Heart left ventricle (tissue), 16 donors: ENCODE measurements at regions not wholly inside any gene's neighbourhood (a gene's known extent, or its start where the extent isn't known, plus 50 kb on each side); places are given as distances from the start of the nearest gene placed in this dataset.

Source experiments
- ATAC-seq, 4 donors: fragments of 200-7000 bp; cut with Tn5 transposase; one replicate each; pipeline ENCODE4 v1.9.1; 2020 to 2022; ENCODE audit warnings: moderate library complexity in 4 of 4, mild to moderate bottlenecking in 3 of 4, moderate number of reproducible peaks in 1 of 4
- DNase-seq, 5 donors: peaks; one replicate each; pipeline ENCODE4 v3.0.0-alpha.2; 2020
- H3K27ac ChIP-seq, 12 donors: fragments of 200-600 bp; sonication (generic) in 4 of 12; one replicate each; pipeline versions ENCODE4 v1.5.0 to v1.8.0; 2016 to 2022; ENCODE audit warnings: mild to moderate bottlenecking in 2 of 12
- H3K27me3 ChIP-seq, 9 donors: fragments of 200-600 bp; sonication (generic) in 2 of 9; one replicate each; pipeline versions ENCODE4 v1.5.1 to v1.8.0; 2016 to 2022; ENCODE audit warnings: mild to moderate bottlenecking in 3 of 9
- H3K36me3 ChIP-seq, 9 donors: fragments of 200-600 bp; sonication (generic) in 2 of 9; one replicate each; pipeline versions ENCODE4 v1.5.0 to v1.8.0; 2018 to 2022; ENCODE audit warnings: mild to moderate bottlenecking in 2 of 9
- H3K4me1 ChIP-seq, 12 donors: fragments of 200-600 bp; sonication (generic) in 4 of 12; one replicate each; pipeline versions ENCODE4 v1.5.0 to v1.8.0; 2016 to 2022; ENCODE audit warnings: mild to moderate bottlenecking in 3 of 12
- H3K4me3 ChIP-seq, 12 donors: fragments of 200-600 bp; sonication (generic) in 4 of 12; one replicate each; pipeline versions ENCODE4 v1.5.0 to v1.8.0; 2017 to 2022; ENCODE audit warnings: mild to moderate bottlenecking in 9 of 12, moderate library complexity in 4 of 12
- H3K9me3 ChIP-seq, 12 donors: fragments of 200-600 bp; sonication (generic) in 4 of 12; one replicate each; pipeline versions ENCODE4 v1.5.0 to v1.8.0; 2016 to 2022; ENCODE audit warnings: mild to moderate bottlenecking in 1 of 12
- CTCF ChIP-seq, 12 donors: fragments of 200-600 bp; sonication (generic) in 4 of 12; IDR thresholded peaks; one replicate each; pipeline versions ENCODE4 v1.5.0 to v1.8.0; 2018 to 2022; ENCODE audit warnings: antibody characterized with exemption in 12 of 12, mild to moderate bottlenecking in 5 of 12
- POLR2A ChIP-seq, 2 donors: fragments of 450-650 bp; IDR thresholded peaks; one replicate each; pipeline ENCODE4 v1.6.1; 2017; ENCODE audit warnings: antibody characterized with exemption in 2 of 2, mild to moderate bottlenecking in 2 of 2, moderate library complexity in 2 of 2
- WGBS, 4 donors: extraction: QIAGEN DNeasy Blood & Tissue Kit in 2 of 4; methylation state at CpG; one replicate each; pipeline versions ENCODE4 v1.1.5 to v1.1.7; 2013 to 2018; 5-methylcytosine and 5-hydroxymethylcytosine counted together
- intact Hi-C, 10 donors: fragments of 100-400 bp; cut with DNase I; formaldehyde crosslinking; loops; one replicate each; pipeline versions ENCODE4 v1.11.1 to v1.14.2; 2022
- donor health status: ischemic (EF 13 %, LVEDD 7.1; RV severe dilation, severe dysfunction).
- donor health status: healthy with polysubstance abuse.
- donor health status: DM: no; HTN: yes; CAD: no.
- donor health status: DM: no; HTN: no; CAD: no.
- donor health status: ischemic (EF 25% LVEDD 6.9; RV normal size, moderate dysfunction).
- donor health status: ischemic (EF 25% LVEDD 5.7; RV mildly dilated, moderate dysfunction).
- donor health status: healthy.
- donor health status: DM: yes; HTN: yes; CAD: no.
- donor health status: ischemic (EF 35%, LVEDD 5.7; RV mildly dilated, moderate dysfunction).
- donor health status: nonischemic (EF 11% LVEDD 7.7; RV severe dilation, severe dysfunction).
- donor health status: DM: yes; HTN: yes; CAD: no.
- donor health status: PGD.
- donor health status: ischemic (EF 29% LVEDD 5.4; RV normal size, mild dysfunction).
- donor health status: nonischemic (EF 23%, LVEDD 6.1; RV moderate dilation, normal function).

- intact Hi-C loops: no loop called here
- Histone ChIP-seq H3K36me3 (no peaks in the 10 kb centered on the region), H3K4me3 (no peak overlapping the region), H3K27me3 (no peaks in the 10 kb centered on the region), H3K27ac (no peak overlapping the region), H3K9me3 (peaks cover 0 to 38% (median 4%) of the 10 kb centered on the region in 12 donors), H3K4me1 (no peaks in the 10 kb centered on the region)
- 63 to 76% (median 67%) methylated on average over 2 of the region's 2 CpGs for WGBS, 4 donors
- DNase-seq (no peak), ATAC-seq (no peak)
- TF ChIP-seq CTCF (IDR thresholded peaks at IDR 0.05) (no peak), POLR2A (IDR thresholded peaks at IDR 0.05) (no peak)
Observed at GRCh38 chr1:118615066-118615465, 373.1 kb downstream of the TBX15 start.

- WGBS, 4 donors: 34 to 36% (median 35%) methylated on average over 5 of the region's 5 CpGs
- no peaks in the 10 kb centered on the region for H3K4me1 ChIP-seq
- no peak for TF ChIP-seq CTCF (IDR thresholded peaks at IDR 0.05)
- no peak for TF ChIP-seq POLR2A (IDR thresholded peaks at IDR 0.05)
- H3K27ac ChIP-seq: no peak overlapping the region
- H3K4me3 ChIP-seq: no peak overlapping the region
- H3K36me3 ChIP-seq: no peaks in the 10 kb centered on the region
- DNase-seq (no peak), ATAC-seq (no peak)
- peaks cover 0 to 2% (median 0%) of the 10 kb centered on the region in 9 donors for H3K27me3 ChIP-seq
- intact Hi-C loops: no loop called here
- no peaks in the 10 kb centered on the region for H3K9me3 ChIP-seq
Observed at GRCh38 chr1:118589238-118589846, 398.8 kb downstream of the TBX15 start.

- intact Hi-C loops: no loop called here
Observed at GRCh38 chr1:118588566-118588965, 399.6 kb downstream of the TBX15 start.

GRCh38 chr1:118578276-118578675, 393.2 kb upstream of the SPAG17 start:
- Histone ChIP-seq H3K9me3 (peaks cover 0 to 30% (median 16%) of the 10 kb centered on the region in 12 donors), H3K27ac (no peak overlapping the region), H3K4me1 (no peaks in the 10 kb centered on the region), H3K4me3 (no peak overlapping the region), H3K27me3 (no peaks in the 10 kb centered on the region), H3K36me3 (no peaks in the 10 kb centered on the region)
- no peak for TF ChIP-seq POLR2A (IDR thresholded peaks at IDR 0.05)
- TF ChIP-seq CTCF (IDR thresholded peaks at IDR 0.05): no peak
- intact Hi-C loops: no loop called here
- no peak for DNase-seq
- ATAC-seq: no peak

More at GRCh38 chr1:118588566-118588965, 399.6 kb downstream of the TBX15 start:
- Histone ChIP-seq H3K9me3 (no peaks in the 10 kb centered on the region), H3K36me3 (no peaks in the 10 kb centered on the region), H3K4me1 (no peaks in the 10 kb centered on the region), H3K4me3 (no peak overlapping the region), H3K27me3 (peaks cover 0 to 2% (median 0%) of the 10 kb centered on the region in 9 donors), H3K27ac (no peak overlapping the region)
- no peak for TF ChIP-seq POLR2A (IDR thresholded peaks at IDR 0.05)
- TF ChIP-seq CTCF (IDR thresholded peaks at IDR 0.05): no peak
- ATAC-seq (no peak), DNase-seq (no peak)
